ENCODE measurements at regions not wholly inside any gene's neighbourhood (a gene's known extent, or its start where the extent isn't known, plus 50 kb on each side); places are given as distances from the start of the nearest gene placed in this dataset.

DNA sequence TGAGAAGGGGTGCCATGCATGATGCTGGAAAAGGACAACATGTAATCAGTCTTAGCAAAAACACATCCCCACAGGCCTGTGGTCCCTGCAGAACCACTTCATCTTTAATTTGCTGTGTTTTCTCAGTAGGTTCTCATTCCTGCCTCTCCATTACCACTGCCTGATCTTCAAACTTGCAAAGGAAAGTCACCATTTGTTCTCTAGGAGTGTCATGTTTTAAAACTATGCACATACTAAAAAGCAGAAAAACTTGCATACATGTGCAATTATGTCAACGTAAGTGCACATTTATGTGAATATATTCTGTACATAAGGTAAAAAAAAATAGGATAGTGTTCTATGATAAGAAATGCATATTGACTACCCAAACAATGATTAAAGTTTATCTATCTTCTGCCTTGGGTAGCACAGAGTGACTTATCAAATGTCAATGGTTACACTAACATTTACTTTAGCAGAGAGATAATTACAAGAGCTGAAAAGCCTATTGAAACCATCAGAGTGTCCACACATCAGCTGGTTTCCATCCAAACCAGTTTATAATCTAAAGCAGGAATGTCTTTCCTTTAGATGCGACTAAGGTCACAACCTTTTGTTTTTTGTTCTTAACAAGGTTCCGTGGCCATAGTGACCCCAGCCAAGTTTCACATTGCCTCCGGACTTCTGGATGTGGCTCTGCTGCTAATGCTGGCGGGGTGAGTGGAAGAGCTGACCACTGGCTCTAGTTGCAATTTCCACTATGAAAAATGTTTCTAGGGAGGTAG is 58.7 kb upstream of the RMDN2 start:
- TF ChIP-seq, protein P1, sequence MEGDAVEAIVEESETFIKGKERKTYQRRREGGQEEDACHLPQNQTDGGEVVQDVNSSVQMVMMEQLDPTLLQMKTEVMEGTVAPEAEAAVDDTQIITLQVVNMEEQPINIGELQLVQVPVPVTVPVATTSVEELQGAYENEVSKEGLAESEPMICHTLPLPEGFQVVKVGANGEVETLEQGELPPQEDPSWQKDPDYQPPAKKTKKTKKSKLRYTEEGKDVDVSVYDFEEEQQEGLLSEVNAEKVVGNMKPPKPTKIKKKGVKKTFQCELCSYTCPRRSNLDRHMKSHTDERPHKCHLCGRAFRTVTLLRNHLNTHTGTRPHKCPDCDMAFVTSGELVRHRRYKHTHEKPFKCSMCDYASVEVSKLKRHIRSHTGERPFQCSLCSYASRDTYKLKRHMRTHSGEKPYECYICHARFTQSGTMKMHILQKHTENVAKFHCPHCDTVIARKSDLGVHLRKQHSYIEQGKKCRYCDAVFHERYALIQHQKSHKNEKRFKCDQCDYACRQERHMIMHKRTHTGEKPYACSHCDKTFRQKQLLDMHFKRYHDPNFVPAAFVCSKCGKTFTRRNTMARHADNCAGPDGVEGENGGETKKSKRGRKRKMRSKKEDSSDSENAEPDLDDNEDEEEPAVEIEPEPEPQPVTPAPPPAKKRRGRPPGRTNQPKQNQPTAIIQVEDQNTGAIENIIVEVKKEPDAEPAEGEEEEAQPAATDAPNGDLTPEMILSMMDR (IDR thresholded peaks at IDR 0.05) = no peak
- TF ChIP-seq EP300 (IDR thresholded peaks at IDR 0.05; ENCODE audit: low read depth) (no peak), POLR2A (IDR thresholded peaks at IDR 0.05) (no peak), POLR2AphosphoS5 (IDR thresholded peaks at IDR 0.05) (no peak)

Data from transverse colon (tissue), 4 donors.